EH (cell line): ENCODE measurements at regions not wholly inside any gene's neighbourhood (a gene's known extent, or its start where the extent isn't known, plus 50 kb on each side); places are given as distances from the start of the nearest gene placed in this dataset.

ENCODE experiments used
- DNase-seq: peaks from one replicate; pipeline ENCODE4 v3.0.0-alpha.2; 2015; ENCODE audit warnings: low read depth

DNA sequence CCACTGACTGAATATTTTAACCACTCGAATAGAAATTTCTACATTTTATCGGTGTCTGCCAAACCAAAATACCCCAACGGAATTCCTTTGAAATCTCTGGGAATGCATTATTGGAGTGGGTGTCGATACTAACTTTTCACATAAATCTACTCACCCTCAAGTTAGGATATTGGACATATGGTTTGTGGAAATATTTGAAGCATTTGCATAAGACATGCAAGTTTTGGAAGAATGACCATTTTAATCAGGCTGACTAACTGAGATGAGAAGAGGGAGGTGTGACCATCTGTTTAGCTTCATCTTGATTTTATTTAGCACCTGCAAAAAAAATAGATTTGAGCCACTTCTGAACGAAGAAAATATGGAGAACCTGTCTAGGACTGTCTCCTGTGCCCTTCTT is 61.2 kb downstream of the KLF6 start:
- peak; percentile 43 for DNase-seq

DNA sequence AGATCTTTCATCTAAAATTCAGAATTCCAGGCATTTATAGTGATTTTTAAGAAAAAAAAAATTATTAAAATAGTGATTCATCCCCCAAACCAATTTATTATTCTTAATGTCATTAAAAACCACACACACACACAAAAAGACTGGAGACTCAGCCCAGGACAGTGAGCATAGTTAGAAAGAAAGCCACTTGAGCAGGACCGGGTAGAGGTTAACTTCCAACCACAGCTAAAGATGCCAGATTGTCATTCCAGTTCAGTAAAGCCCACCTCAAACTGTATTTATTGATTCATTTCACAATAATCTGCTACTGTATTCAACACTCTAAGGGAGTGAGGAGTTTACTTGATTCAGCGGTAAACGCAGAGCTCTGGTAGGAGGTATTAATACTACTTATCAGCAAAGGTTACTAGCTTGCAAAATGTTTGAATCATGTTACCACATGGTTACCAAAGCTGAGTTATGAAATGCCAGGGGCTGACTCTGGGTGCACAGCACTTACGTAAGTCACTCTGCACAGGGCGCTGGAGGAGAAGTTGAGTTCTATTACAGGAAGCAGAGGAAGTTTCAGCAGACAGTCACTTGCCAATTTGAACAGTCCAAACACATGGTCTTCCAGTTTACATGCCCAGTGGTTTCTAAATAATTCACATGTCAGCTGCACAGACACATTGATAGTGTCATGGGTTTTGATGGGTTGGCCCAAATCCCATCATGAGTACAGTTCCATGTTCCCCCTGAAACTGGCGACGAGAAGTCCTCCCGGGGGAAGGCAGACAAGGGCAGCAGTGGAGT is 64.6 kb downstream of the KLF6 start:
- peak; percentile 52 for DNase-seq

DNA sequence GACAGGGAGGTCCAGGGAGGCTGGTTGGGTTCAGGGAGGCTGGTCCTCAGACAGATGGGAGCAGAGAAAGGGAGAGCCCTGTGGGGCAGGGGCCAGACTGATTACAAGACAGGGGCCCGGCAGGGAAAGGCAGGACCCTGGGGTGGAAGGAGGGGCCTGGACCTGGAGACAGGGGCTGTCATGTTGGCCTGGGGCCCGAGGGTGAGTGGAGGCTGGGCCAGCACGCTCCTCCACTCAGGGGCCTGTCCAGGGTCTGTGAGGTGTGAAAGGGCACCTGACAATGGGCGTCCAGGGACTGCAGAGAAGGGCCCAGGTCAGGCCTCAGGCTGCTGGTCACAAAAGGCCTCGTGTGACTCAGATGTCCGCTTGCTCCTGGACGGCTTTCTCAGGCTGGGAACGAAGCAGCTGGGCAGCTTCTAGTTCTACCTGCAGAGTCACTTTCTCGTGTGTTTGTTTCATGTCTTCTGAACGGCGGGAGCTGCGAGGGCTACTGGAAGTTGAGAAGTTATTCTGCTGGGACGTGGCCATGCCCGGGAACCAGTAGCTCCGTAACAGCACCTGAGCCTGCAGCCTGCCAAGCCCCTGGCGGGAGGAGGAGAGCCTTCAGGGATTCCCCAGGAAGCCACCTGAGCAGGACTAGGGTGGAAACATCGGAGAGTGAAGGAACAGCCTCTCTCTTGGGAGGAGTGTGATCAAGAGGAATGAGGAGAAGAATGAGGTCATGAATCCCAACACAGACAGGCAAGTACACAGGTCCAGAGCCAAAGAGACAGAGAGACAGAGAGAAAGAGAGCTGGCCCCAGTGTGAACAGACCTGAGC is 65.8 kb downstream of the KLF6 start:
- DNase-seq = no peak

- DNase-seq = no peak
These were observed 68.9 kb downstream of the KLF6 start for GRCh38 chr10:3716093-3716492.

- DNase-seq = no peak
These were observed 70.0 kb downstream of the KLF6 start for GRCh38 chr10:3714967-3715366.

- peak; percentile 33 for DNase-seq
These were observed 70.5 kb downstream of the KLF6 start for GRCh38 chr10:3714531-3714930.

DNA sequence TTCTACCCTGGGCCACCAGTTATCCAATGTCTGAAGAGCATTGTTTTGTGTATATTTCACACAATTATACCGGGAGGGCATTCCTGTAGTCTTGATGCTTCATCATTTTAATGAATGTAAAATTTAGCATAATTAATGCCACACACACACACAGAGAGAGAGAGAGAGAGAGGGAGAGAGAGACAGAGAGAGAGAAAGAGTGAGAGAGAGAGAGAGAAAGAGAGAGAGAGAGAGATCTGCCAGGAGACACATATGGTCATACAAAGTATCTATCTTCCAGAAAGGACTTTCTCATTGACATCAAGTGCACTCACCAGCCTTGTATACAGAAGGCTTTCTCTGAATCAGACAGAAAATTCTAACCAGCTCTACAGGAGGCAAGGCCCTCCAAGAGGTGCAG is 72.3 kb downstream of the KLF6 start:
- no peak for DNase-seq

- DNase-seq = no peak
These were observed 73.1 kb downstream of the KLF6 start for GRCh38 chr10:3711918-3712317.

GRCh38 chr10:3710764-3711163 is 74.2 kb downstream of the KLF6 start:
- DNase-seq = no peak

DNA sequence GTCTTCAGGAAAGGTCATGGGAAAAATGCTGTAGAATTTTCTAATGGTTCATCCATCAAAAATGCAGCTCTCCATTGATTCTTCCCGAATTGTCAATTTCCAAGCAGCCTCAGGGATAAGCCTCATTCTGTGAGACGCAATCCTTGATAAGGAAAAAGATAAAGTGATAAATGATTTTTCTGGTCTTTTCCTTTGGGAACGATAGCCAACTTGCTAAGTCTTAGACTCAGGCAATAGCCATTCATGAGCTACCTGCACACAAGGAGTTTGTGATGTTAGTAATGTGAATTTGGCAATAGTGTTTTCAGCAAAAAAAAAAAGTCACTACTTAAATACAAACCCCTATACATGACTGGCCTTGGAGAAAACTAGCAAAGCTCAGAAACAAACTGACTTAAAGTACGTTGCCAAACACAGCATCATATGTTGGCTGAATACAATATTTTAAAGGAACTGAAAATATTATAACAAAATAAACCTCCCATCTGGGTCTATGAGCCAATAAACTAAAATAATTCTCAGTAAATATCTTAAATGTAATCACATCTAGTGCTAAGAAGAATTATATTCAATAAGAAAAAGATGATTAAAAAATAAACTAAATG is 75.5 kb downstream of the KLF6 start:
- no peak for DNase-seq

GRCh38 chr10:3708852-3709251 is 76.2 kb downstream of the KLF6 start:
- peak; percentile 33 for DNase-seq

GRCh38 chr10:3704565-3705325 is 80.3 kb downstream of the KLF6 start:
- DNase-seq = no peak

DNA sequence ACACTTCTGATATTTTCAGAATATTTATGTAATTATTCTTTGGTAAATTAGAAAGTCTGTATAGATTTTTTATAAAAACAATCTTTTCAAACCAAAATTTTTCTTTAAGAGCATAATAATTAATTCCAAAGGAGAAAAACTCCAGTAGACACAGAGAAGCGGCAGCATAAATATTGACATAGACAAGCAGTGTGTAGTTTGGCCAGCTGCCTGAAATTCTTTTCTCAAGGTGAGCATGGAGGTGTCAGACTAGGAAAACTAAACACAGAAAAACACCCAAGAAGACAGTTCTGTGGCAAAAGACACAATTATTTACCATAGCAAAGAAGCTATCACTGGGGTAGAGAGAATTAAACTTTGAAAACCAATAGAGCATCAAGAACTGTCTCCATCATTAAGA is 82.4 kb downstream of the KLF6 start:
- no peak for DNase-seq

GRCh38 chr10:3702056-3702546 is 82.9 kb downstream of the KLF6 start:
- no peak for DNase-seq

DNA sequence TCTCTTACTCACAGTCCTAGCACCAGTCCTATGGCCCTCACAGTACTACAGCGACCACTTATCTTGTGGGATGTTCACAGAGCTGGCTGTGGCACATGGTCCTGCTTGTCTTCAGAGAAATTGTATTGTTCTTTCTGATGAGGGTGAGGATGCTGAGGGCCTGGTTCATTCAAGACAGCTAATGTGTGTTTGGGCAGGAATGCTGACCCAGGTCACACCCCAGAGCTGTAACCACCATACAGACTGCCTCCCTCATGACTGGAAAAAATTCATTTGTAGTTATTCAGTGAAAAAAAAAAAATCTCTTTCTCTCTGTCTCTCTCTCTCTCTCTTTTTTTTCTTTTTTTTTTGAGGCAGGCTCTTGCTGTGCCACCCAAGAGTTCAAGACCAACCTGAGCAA is 83.5 kb downstream of the KLF6 start:
- peak; percentile 40 for DNase-seq

- no peak for DNase-seq
These were observed 84.4 kb downstream of the KLF6 start for GRCh38 chr10:3700531-3701076.

DNA sequence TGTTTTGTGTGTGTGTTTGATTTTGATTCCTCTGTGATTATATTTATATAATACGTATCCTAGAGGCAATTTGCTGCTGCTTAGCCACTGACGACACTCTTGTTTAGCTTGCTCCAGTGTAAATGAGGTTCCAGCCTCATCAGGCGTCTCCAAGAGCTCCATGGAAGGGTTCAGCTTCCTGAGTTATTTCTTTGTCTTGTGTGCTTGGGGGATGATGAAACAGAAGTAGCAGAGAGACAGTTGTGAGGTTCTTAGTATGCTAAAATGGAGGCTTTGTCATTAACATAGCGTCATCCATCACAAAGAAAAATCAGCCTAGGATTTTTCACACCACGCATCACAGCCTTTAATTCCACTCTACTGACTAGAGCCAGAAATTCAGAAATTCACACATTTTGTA is 85.1 kb downstream of the KLF6 start:
- no peak for DNase-seq

DNA sequence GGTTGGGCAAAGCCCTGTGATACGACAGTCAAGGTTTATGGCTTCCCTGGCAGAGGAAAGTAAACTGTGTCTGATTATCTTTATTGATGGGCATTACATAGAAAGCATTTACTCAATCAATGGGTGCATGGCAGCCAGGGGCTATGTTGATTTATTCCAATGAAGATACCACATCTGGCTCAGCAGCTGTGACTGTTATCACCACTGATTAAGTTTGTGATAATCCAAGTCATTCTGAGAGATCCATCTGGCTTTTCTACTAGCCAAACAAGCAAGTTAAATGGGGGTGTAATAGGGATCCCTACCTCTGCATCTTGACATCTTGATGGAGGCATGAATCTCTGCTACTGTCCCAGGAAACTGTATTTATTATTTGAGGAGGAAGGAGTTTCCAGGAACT is 86.7 kb downstream of the KLF6 start:
- DNase-seq = no peak

DNA sequence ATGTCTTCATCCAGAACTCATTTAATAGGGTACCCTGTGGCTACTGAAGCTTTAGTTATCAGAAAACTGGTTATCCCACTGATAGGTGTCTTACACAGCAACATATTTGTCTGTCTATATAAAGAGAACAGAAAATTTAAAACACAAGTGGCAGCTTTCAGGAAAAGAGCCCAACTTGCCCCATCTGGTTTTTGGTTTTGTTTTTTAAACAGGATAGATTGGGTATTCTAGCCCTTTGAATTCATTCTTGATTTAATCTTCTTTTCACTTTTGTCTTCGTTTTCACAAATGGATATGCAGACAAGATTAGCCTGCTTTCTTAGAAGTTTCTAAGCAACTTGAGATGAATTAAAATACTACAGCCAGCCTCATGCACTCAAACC is 91.3 kb downstream of the KLF6 start:
- DNase-seq = no peak

GRCh38 chr10:3693022-3693697 is 91.8 kb downstream of the KLF6 start:
- no peak for DNase-seq

- DNase-seq = no peak
These were observed 92.5 kb downstream of the KLF6 start for GRCh38 chr10:3692387-3692999.
